Stomach (tissue), 4 donors: ENCODE measurements at regions not wholly inside any gene's neighbourhood (a gene's known extent, or its start where the extent isn't known, plus 50 kb on each side); places are given as distances from the start of the nearest gene placed in this dataset.

Experiments used
- EP300 ChIP-seq: sonication (generic); formaldehyde crosslinking; IDR thresholded peaks from one replicate; pipeline ENCODE4 v1.6.1; 2017; ENCODE audit warnings: antibody characterized with exemption
- POLR2A ChIP-seq, 4 donors: fragments of 450-650 bp; IDR thresholded peaks; one replicate each; pipeline ENCODE4 v1.6.1; 2016; ENCODE audit warnings: antibody characterized with exemption in 4 of 4, control low read depth in 2 of 4, mild to moderate bottlenecking in 1 of 4, moderate library complexity in 1 of 4
- POLR2AphosphoS5 ChIP-seq, 3 donors: sonication (generic); formaldehyde crosslinking; IDR thresholded peaks; one replicate each; pipeline ENCODE4 v1.6.1; 2016; ENCODE audit warnings: antibody characterized with exemption in 3 of 3
- TF ChIP-seq, protein P1 (sequence below), 7 experiments: fragments of 450-650 bp in 4 of 7; fragments of 200-600 bp in 3 of 7; sonication (generic) in 3 of 7; IDR thresholded peaks; one replicate each; pipeline ENCODE4 v1.5.1; 2016 to 2019; ENCODE audit warnings: antibody characterized with exemption in 7 of 7, control low read depth in 2 of 7, mild to moderate bottlenecking in 1 of 7

DNA sequence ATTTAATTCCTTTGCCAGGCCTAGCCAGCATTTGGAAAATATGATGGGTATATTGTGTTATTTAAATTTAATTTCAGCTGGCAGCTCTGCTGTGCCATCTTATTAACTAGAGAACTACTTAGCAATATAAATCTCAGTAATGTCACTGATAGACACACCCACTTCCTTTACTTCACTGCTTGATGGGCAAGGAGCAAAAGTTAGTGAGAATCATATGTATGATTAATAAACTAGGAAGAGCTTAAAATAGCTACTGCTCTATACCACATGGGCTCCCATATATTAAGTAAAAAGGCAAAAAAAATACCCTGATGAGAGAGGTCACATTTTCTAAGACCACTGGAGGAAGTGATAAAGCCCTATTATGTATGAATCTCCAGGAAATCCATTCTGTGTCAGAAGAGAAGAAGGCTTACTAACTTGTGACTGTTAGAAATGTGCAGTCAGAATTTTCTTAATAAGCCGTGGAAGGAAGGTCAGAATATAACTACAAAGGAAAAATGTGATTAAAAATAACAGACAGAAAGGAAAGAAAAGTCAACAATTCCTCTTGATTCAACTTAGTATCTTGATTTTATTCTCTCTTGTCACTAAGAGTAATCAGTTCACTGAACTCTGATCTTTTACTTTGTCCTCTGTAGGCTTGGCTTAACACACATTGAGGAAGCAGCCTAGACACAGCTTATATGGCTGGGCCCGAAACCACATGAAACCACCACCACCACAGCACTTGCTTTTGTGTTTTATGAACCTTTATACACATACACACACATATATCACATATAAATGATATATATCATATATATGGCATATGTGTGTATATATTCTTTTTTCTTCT, 1233.9 kb upstream of the ALCAM start:
- TF ChIP-seq POLR2A (IDR thresholded peaks at IDR 0.05), result no peak
- TF ChIP-seq, protein P1, sequence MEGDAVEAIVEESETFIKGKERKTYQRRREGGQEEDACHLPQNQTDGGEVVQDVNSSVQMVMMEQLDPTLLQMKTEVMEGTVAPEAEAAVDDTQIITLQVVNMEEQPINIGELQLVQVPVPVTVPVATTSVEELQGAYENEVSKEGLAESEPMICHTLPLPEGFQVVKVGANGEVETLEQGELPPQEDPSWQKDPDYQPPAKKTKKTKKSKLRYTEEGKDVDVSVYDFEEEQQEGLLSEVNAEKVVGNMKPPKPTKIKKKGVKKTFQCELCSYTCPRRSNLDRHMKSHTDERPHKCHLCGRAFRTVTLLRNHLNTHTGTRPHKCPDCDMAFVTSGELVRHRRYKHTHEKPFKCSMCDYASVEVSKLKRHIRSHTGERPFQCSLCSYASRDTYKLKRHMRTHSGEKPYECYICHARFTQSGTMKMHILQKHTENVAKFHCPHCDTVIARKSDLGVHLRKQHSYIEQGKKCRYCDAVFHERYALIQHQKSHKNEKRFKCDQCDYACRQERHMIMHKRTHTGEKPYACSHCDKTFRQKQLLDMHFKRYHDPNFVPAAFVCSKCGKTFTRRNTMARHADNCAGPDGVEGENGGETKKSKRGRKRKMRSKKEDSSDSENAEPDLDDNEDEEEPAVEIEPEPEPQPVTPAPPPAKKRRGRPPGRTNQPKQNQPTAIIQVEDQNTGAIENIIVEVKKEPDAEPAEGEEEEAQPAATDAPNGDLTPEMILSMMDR (IDR thresholded peaks at IDR 0.05), result no peak
- no peak for TF ChIP-seq EP300
- no peak for TF ChIP-seq POLR2AphosphoS5 (IDR thresholded peaks at IDR 0.05)
